ENCODE measurements at regions not wholly inside any gene's neighbourhood (a gene's known extent, or its start where the extent isn't known, plus 50 kb on each side); places are given as distances from the start of the nearest gene placed in this dataset.

GRCh38 chr10:8454357-8454756, 399.9 kb downstream of the GATA3 start:
- TF ChIP-seq CTCF (IDR thresholded peaks at IDR 0.05) (no peak), EZH2phosphoT487 (IDR thresholded peaks at IDR 0.05) (no peak)

All from neural progenitor cell (in vitro differentiated cells).